DOHH2 (cell line): ENCODE measurements at regions not wholly inside any gene's neighbourhood (a gene's known extent, or its start where the extent isn't known, plus 50 kb on each side); places are given as distances from the start of the nearest gene placed in this dataset.

Source experiments
- H3F3A ChIP-seq: fragments of 200-600 bp; sonication (generic), shearing (Covaris generic); 2 replicates; pipeline ENCODE4 v1.6.0; 2016; ENCODE audit warnings: antibody characterized with exemption, mild to moderate bottlenecking; ENCODE audit not compliant: control insufficient read depth, insufficient read depth
- H3K27ac ChIP-seq: fragments of 200-600 bp; sonication (generic); 2 replicates; pipeline ENCODE4 v1.5.1; 2014; ENCODE audit warnings: low read depth, mild to moderate bottlenecking, low read length, moderate library complexity
- H3K27me3 ChIP-seq: fragments of 200-600 bp; sonication (generic); 2 replicates; pipeline ENCODE4 v1.6.1; 2014; ENCODE audit warnings: mild to moderate bottlenecking, low read length, mixed read lengths; ENCODE audit not compliant: control insufficient read depth
- H3K36me3 ChIP-seq: fragments of 200-600 bp; sonication (generic); 2 replicates; pipeline ENCODE4 v1.6.1; 2014; ENCODE audit warnings: mild to moderate bottlenecking, low read length, moderate library complexity, mixed read lengths; ENCODE audit not compliant: control insufficient read depth
- H3K4me1 ChIP-seq: fragments of 200-600 bp; sonication (generic); 2 replicates; pipeline ENCODE4 v1.6.1; 2014; ENCODE audit warnings: mild to moderate bottlenecking, low read length, mixed read lengths; ENCODE audit not compliant: control insufficient read depth
- H3K4me2 ChIP-seq: fragments of 200-600 bp; sonication (generic); 2 replicates; pipeline ENCODE4 v1.6.0; 2014; ENCODE audit warnings: mild to moderate bottlenecking, low read length, moderate library complexity
- H3K4me3 ChIP-seq: fragments of 200-600 bp; sonication (generic); 2 replicates; pipeline ENCODE4 v1.5.1; 2014; ENCODE audit warnings: mild to moderate bottlenecking, low read length, mixed read lengths
- H3K79me2 ChIP-seq: fragments of 200-600 bp; sonication (generic); 2 replicates; pipeline ENCODE4 v1.6.1; 2014; ENCODE audit warnings: mild to moderate bottlenecking, low read length, mixed read lengths; ENCODE audit not compliant: control insufficient read depth
- H3K9me2 ChIP-seq: fragments of 200-600 bp; sonication (generic); replicated peaks from 2 replicates; pipeline ENCODE4 v1.6.1; 2014; ENCODE audit warnings: mild to moderate bottlenecking, low read length, mixed read lengths; ENCODE audit not compliant: control insufficient read depth
- H3K9me3 ChIP-seq: fragments of 200-600 bp; sonication (generic); 2 replicates; pipeline ENCODE4 v1.6.1; 2014; ENCODE audit warnings: antibody characterized with exemption, low read length, mixed read lengths; ENCODE audit not compliant: control insufficient read depth, insufficient read depth
- H4K20me1 ChIP-seq: fragments of 200-600 bp; sonication (generic); 2 replicates; pipeline ENCODE4 v1.6.0; 2014; ENCODE audit warnings: low read depth, mild to moderate bottlenecking, antibody characterized with exemption, low read length, moderate library complexity; ENCODE audit not compliant: control insufficient read depth, insufficient read depth
- EZH2phosphoT487 ChIP-seq: fragments of 200-600 bp; sonication (generic); IDR thresholded peaks from 2 replicates; pipeline ENCODE4 v1.6.1; 2017; ENCODE audit warnings: borderline replicate concordance, mild to moderate bottlenecking, antibody characterized with exemption, low read length, moderate library complexity, mixed read lengths
- TF ChIP-seq, protein P1 (sequence below): fragments of 200-600 bp; sonication (generic); IDR thresholded peaks from one replicate; pipeline ENCODE4 v1.5.1; 2014; ENCODE audit warnings: antibody characterized with exemption, mild to moderate bottlenecking, low read depth, low read length; ENCODE audit not compliant: poor library complexity, severe bottlenecking

DNA sequence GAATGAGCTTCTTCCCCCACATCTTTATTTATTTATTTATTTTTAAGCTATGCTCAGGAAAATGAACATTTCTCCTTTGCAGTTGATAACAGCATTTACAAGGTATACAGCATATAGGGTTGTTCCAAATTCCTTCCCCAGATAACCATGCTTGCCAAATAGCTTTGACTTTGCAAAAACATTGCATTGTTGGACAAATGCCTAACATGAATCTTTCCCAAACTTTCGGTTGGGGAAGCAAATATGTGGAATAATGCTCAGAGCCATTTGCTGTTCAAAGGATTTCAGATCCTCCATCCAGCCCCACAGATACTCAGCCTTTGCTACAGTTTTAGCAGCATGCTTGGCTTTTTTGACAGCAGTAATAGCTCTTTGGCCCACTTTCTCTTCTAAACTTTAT is 127.2 kb upstream of the AGA start:
- H3F3A ChIP-seq = no peaks in the 10 kb centered on the region
- TF ChIP-seq, protein P1, sequence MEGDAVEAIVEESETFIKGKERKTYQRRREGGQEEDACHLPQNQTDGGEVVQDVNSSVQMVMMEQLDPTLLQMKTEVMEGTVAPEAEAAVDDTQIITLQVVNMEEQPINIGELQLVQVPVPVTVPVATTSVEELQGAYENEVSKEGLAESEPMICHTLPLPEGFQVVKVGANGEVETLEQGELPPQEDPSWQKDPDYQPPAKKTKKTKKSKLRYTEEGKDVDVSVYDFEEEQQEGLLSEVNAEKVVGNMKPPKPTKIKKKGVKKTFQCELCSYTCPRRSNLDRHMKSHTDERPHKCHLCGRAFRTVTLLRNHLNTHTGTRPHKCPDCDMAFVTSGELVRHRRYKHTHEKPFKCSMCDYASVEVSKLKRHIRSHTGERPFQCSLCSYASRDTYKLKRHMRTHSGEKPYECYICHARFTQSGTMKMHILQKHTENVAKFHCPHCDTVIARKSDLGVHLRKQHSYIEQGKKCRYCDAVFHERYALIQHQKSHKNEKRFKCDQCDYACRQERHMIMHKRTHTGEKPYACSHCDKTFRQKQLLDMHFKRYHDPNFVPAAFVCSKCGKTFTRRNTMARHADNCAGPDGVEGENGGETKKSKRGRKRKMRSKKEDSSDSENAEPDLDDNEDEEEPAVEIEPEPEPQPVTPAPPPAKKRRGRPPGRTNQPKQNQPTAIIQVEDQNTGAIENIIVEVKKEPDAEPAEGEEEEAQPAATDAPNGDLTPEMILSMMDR = no peak
- TF ChIP-seq EZH2phosphoT487 = no peak
- H4K20me1 ChIP-seq = no peaks in the 10 kb centered on the region
- no peaks in the 10 kb centered on the region for H3K4me1 ChIP-seq
- H3K4me2 ChIP-seq = no peak overlapping the region
- no peaks in the 10 kb centered on the region for H3K79me2 ChIP-seq
- H3K9me2 ChIP-seq = no peaks in the 10 kb centered on the region
- no peaks in the 10 kb centered on the region for H3K36me3 ChIP-seq
- no peak overlapping the region for H3K4me3 ChIP-seq
- no peaks in the 10 kb centered on the region for H3K9me3 ChIP-seq
- no peak overlapping the region for H3K27ac ChIP-seq
- H3K27me3 ChIP-seq = no peaks in the 10 kb centered on the region

DNA sequence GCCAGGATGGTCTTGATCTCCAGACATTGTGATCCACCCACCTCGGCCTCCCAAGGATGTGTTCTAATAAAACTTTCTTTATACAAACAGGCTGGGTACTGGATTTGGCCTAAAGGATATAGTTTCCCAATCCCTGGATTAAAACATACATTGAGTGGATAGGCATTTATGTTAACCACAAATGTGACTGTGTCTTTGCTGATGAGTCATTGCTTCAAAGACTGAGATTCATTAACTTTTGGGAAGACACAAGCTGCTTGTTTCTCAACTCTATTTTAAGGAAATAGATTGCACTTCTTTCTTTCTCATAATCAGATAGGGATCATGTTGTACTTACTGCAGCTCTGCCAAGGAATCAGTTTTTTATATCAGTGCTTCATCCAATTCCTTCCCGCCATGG is 131.3 kb upstream of the AGA start:
- no peaks in the 10 kb centered on the region for H3K36me3 ChIP-seq
- H3K4me1 ChIP-seq = no peaks in the 10 kb centered on the region
- no peaks in the 10 kb centered on the region for H4K20me1 ChIP-seq
- no peaks in the 10 kb centered on the region for H3F3A ChIP-seq
- TF ChIP-seq, protein P1 = no peak
- no peak for TF ChIP-seq EZH2phosphoT487
- no peaks in the 10 kb centered on the region for H3K79me2 ChIP-seq
- H3K9me2 ChIP-seq = no peaks in the 10 kb centered on the region
- H3K4me2 ChIP-seq = no peak overlapping the region
- no peak overlapping the region for H3K27ac ChIP-seq
- H3K4me3 ChIP-seq = no peak overlapping the region
- H3K9me3 ChIP-seq = no peaks in the 10 kb centered on the region
- no peaks in the 10 kb centered on the region for H3K27me3 ChIP-seq

DNA sequence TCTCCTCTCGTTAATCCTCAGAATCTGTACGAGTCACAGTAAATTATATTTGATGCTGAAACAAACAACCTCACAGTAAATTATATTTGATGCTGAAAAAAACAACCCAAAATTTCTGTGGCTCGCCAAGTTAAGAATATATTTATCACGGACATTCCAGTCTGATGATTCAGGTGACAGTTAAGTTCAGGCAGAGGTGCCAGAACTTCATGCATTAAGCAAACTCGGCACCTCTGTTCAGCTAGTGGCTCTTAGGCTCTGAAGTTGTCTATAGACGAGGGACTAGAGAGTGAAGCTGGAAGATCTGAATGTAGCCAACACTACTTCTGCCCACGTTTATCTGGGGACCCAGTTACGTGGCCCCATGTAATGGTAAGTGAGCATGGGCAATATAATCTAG is 132.2 kb upstream of the AGA start:
- H3K4me1 ChIP-seq = no peaks in the 10 kb centered on the region
- H3K27ac ChIP-seq = no peak overlapping the region
- no peak overlapping the region for H3K4me3 ChIP-seq
- no peaks in the 10 kb centered on the region for H3K27me3 ChIP-seq
- no peaks in the 10 kb centered on the region for H3K36me3 ChIP-seq
- no peaks in the 10 kb centered on the region for H3K79me2 ChIP-seq
- no peak overlapping the region for H3K4me2 ChIP-seq
- no peak for TF ChIP-seq EZH2phosphoT487
- TF ChIP-seq, protein P1 = no peak
- no peaks in the 10 kb centered on the region for H3K9me3 ChIP-seq
- H3F3A ChIP-seq = no peaks in the 10 kb centered on the region
- H4K20me1 ChIP-seq = no peaks in the 10 kb centered on the region
- H3K9me2 ChIP-seq = no peaks in the 10 kb centered on the region

DNA sequence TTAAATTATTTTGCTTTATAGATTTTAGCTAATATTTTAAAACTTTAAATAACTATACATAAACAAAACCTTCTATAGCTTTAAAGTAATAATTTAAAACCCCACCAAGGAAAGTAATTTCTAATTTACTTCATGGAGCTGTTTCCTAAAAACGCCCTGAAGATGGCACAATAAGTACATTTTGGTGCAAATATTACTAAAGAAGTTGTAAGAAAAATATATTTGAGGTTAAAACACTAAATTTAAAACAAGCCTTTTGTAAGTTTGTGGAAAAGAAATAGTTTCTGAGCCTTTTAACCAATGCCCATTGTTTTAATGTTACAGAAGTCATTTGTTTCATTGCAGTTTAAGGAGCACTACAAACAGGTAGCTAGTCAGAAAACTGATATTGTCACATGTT is 137.4 kb upstream of the AGA start:
- no peaks in the 10 kb centered on the region for H3F3A ChIP-seq
- TF ChIP-seq EZH2phosphoT487 = no peak
- TF ChIP-seq, protein P1 = no peak
- H3K79me2 ChIP-seq = no peaks in the 10 kb centered on the region
- no peaks in the 10 kb centered on the region for H3K9me2 ChIP-seq
- no peaks in the 10 kb centered on the region for H3K4me1 ChIP-seq
- H3K4me2 ChIP-seq = no peak overlapping the region
- no peaks in the 10 kb centered on the region for H3K27me3 ChIP-seq
- H3K4me3 ChIP-seq = no peak overlapping the region
- no peak overlapping the region for H3K27ac ChIP-seq
- H3K9me3 ChIP-seq = no peaks in the 10 kb centered on the region
- H3K36me3 ChIP-seq = no peaks in the 10 kb centered on the region
- H4K20me1 ChIP-seq = no peaks in the 10 kb centered on the region
